ENCODE measurements at regions not wholly inside any gene's neighbourhood (a gene's known extent, or its start where the extent isn't known, plus 50 kb on each side); places are given as distances from the start of the nearest gene placed in this dataset.

DNA sequence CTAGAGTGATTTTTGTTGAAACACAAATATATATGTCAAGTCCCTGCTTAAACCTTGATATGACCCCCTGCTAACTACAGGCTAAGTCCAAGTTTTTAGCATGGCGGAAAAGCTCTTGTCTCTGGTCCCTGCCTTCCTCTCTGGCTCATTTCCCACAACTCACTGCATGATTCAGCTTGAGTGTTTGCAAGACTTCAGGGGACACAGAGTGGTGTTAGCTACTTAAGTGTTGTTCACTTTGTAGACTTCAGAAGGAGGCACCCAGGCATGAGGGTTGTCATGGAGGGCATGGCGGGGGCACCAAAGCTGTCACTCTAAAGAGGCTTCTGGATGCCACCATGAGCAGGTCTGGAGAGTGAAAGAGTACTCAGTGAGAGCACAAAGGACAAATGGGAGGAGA, 362.4 kb upstream of the ACTBL2 start:
- Mint-ChIP-seq H3K27ac (no peak overlapping the region), H3K36me3 (ENCODE audit: low read depth) (no peaks in the 10 kb centered on the region), H3K27me3 (no peaks in the 10 kb centered on the region), H3K4me1 (no peaks in the 10 kb centered on the region), H3K9me3 (no peaks in the 10 kb centered on the region), H3K4me3 (no peak overlapping the region)
- intact Hi-C loops (cut with micrococcal nuclease), result no loop called here
- no peak for DNase-seq

DNA sequence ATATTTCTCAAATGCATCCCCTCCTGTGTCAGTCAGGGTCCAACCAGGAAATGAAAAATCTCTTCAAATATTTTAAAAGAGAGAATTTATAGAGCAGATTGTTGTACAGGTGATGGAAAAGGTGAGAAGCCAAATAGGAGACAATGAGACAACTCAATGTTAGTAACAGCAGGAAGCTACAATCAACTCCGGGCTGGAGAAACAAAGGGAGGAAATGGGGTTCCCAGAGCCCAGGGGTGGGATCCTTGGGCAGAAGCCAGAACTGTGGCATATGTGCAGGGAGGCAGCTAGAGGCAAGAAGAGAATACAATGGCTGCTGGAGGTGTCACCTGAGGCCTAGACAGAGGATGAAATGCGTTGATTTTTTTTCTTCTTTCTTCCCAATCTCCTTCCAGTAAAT, 361.8 kb upstream of the ACTBL2 start:
- no peaks in the 10 kb centered on the region for H3K4me1 Mint-ChIP-seq
- no peak for DNase-seq
- no peaks in the 10 kb centered on the region for H3K9me3 Mint-ChIP-seq
- intact Hi-C loops (cut with micrococcal nuclease), result no loop called here
- no peaks in the 10 kb centered on the region for H3K36me3 Mint-ChIP-seq (ENCODE audit: low read depth)
- no peak overlapping the region for H3K27ac Mint-ChIP-seq
- H3K27me3 Mint-ChIP-seq, result no peaks in the 10 kb centered on the region
- H3K4me3 Mint-ChIP-seq, result no peak overlapping the region

DNA sequence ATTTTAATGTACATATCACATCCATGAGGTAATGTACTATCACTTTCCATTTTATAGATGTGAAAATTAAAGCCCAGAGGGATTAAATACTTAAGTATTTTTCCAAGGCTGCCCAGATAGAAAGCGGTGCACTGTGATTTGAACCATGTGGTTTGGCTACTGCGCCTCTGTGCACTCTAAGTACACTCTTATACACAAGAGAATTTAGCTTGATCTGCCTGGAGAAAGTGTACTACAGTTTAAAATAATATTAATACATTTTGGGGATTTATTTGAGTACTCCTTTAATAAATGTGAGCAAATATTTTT, 360.4 kb upstream of the ACTBL2 start:
- Mint-ChIP-seq H3K4me3 (no peak overlapping the region), H3K27me3 (no peaks in the 10 kb centered on the region), H3K27ac (no peak overlapping the region), H3K36me3 (ENCODE audit: low read depth) (no peaks in the 10 kb centered on the region), H3K9me3 (no peaks in the 10 kb centered on the region), H3K4me1 (no peaks in the 10 kb centered on the region)
- DNase-seq, result no peak
- intact Hi-C loops (cut with micrococcal nuclease), result no loop called here

DNA sequence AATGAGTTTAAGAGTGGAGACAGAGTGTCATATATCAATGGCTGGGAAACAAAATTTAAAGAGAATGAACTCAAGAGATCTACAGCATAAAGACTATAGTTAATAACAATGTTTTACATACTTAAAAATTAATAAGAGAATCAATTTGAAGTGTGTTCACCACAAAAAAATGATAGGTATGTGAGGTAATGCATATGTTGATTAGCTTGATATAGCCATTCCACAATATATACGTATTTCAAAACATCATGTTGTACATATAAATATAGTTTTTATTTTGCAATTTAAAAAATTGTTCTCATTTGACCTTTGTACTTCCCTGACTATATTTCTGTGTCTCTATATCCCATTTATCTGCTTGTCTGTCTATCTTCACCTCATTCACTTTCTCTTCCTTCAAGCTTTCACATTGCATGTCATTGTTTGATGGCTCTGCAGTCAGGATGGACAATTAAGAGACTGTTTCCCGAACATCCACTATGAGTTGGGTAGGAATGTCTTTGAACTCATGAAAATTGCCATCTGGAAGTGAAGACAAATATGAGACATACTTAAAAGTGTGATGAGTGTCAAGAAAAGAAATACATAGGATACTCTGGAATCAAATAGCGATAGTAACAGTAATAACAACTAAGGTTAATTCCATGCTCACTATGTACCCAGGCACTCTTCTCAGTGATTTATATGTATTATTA, 359.9 kb upstream of the ACTBL2 start:
- DNase-seq, result no peak
- intact Hi-C loops (cut with micrococcal nuclease), result no loop called here
- no peaks in the 10 kb centered on the region for H3K4me1 Mint-ChIP-seq
- H3K4me3 Mint-ChIP-seq, result no peak overlapping the region
- no peak overlapping the region for H3K27ac Mint-ChIP-seq
- no peaks in the 10 kb centered on the region for H3K27me3 Mint-ChIP-seq
- no peaks in the 10 kb centered on the region for H3K36me3 Mint-ChIP-seq (ENCODE audit: low read depth)
- H3K9me3 Mint-ChIP-seq, result no peaks in the 10 kb centered on the region

DNA sequence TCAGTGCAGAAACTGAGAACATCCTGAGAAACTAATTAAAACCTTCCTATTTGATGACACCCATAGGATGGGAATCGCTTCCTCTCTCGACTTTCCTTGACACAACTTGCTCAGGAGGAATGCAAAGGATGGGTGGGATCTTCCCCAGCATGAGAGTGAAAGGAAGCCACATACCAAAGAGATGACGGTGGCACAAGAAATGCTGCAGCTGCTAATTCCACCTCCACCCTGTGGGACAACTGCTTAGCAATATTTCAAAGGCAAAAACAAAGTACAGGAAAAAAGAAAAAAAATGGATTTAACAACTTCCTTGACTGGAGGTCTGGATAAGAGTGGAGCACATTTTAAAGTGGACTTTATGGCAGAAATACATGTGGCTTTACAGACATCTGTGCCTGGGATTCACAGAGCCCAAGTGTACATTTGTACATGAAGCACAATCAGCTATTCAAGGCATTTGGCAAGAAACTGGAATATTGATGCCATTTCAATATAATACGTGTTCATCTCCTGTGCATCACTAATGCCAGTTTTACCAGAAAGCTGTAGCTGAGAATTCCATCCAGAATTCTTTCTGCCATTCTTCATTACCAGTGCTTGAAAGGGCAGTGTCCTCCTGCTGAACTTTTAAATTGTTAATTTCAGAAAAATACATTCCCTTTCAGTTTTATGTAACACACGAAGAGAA, 359.2 kb upstream of the ACTBL2 start:
- DNase-seq, result no peak
- Mint-ChIP-seq H3K4me1 (no peaks in the 10 kb centered on the region), H3K4me3 (no peak overlapping the region), H3K36me3 (ENCODE audit: low read depth) (no peaks in the 10 kb centered on the region), H3K9me3 (no peaks in the 10 kb centered on the region), H3K27ac (no peak overlapping the region), H3K27me3 (no peaks in the 10 kb centered on the region)
- intact Hi-C loops (cut with micrococcal nuclease), result no loop called here

DNA sequence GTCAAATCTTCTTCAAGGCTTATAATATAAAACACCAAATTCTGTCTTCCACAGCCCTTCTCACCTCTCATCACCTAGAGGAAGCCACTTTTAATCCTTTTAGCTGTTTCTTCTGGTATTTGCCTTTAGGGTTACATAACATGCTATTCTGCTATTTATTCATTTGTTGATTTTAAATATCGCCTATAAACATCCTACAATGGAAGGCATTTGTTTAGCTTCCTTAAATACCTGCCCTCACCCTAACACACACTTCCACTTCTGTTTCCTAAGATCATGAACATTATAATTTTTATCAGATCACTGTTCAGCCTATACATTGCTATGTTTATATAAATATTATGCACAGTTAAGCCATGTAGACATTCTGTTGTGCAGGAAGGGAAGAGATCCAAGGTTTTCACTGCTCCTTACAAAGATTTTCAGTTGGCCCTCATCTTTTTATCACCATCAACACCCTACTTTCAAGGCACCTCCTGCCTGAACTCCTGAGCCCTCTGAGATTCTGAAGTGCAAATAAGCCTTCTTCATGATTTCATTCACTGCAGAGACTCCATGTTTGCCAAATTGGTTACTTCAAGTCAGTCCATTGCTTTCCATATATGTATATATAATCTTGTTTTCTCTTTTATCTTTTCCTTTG, 356.9 kb upstream of the ACTBL2 start:
- Mint-ChIP-seq H3K27me3 (no peaks in the 10 kb centered on the region), H3K27ac (no peak overlapping the region), H3K4me1 (no peaks in the 10 kb centered on the region), H3K9me3 (no peaks in the 10 kb centered on the region), H3K4me3 (no peak overlapping the region), H3K36me3 (ENCODE audit: low read depth) (no peaks in the 10 kb centered on the region)
- no peak for DNase-seq
- intact Hi-C loops (cut with micrococcal nuclease), result no loop called here

DNA sequence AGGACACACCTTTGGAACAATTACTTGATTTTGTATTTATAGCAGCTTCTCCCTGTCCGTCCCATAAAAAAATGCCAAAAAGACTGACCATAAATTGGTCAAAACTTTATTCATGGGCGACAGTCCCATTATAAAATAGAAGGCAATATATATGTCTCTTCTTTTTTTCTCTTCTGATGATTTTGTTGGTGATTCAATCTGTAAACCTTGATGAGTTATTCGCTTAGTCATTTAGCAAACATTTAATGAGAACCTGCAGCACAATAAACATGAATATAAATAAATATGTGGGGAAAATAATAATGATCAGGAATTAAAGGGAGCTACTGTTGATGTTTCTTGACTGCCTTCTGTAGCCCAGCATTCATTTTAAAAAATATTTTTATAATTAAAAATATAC, 356.4 kb upstream of the ACTBL2 start:
- H3K27ac Mint-ChIP-seq, result no peak overlapping the region
- no peak for DNase-seq
- no peaks in the 10 kb centered on the region for H3K9me3 Mint-ChIP-seq
- no peak overlapping the region for H3K4me3 Mint-ChIP-seq
- no peaks in the 10 kb centered on the region for H3K27me3 Mint-ChIP-seq
- no peaks in the 10 kb centered on the region for H3K4me1 Mint-ChIP-seq
- intact Hi-C loops (cut with micrococcal nuclease), result no loop called here
- H3K36me3 Mint-ChIP-seq (ENCODE audit: low read depth), result no peaks in the 10 kb centered on the region

DNA sequence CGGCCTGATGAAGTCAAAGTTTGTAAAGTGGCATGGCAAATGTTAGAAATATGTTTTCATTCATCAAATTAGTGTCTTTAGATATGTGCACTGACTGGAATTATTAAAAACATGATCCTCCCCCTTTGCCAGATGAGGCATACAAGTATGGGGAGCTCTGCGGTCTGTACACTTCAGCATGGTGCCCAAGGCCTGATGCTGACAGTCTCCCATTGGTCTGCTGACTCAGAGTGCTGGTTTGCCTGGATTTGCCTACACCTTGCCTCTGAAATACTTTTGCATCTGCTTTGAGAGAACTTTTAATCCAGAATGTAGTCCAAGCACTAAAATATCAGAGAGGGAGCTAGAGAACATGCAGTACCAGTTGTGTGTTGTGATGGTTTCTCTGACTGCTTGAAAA, 354.3 kb upstream of the ACTBL2 start:
- no peaks in the 10 kb centered on the region for H3K27me3 Mint-ChIP-seq
- no peaks in the 10 kb centered on the region for H3K36me3 Mint-ChIP-seq (ENCODE audit: low read depth)
- H3K4me3 Mint-ChIP-seq, result no peak overlapping the region
- no peak overlapping the region for H3K27ac Mint-ChIP-seq
- intact Hi-C loops (cut with micrococcal nuclease), result no loop called here
- H3K9me3 Mint-ChIP-seq, result no peaks in the 10 kb centered on the region
- DNase-seq, result no peak
- no peaks in the 10 kb centered on the region for H3K4me1 Mint-ChIP-seq

DNA sequence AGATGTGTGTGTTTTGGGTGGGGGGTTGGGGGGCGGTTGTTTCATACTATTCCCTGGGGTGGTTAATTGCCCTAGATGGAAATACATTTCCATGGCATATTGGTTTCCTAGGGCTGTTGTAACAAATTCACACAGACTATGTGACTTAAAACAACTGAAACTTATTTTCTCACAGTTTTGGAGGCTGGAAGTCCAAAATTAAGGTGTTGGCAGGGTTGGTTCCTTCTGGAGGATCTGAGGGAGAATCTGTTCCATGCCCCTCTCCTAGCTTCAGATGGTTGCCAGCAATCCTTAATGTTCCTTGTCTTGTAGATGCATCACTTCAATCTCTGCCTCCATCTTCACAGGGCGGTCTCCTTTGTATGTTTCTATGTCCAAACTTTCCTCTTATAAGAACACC, 353.7 kb upstream of the ACTBL2 start:
- no peak for DNase-seq
- Mint-ChIP-seq H3K4me3 (no peak overlapping the region), H3K27ac (no peak overlapping the region), H3K36me3 (ENCODE audit: low read depth) (no peaks in the 10 kb centered on the region), H3K27me3 (no peaks in the 10 kb centered on the region), H3K9me3 (no peaks in the 10 kb centered on the region), H3K4me1 (no peaks in the 10 kb centered on the region)
- intact Hi-C loops (cut with micrococcal nuclease), result no loop called here

DNA sequence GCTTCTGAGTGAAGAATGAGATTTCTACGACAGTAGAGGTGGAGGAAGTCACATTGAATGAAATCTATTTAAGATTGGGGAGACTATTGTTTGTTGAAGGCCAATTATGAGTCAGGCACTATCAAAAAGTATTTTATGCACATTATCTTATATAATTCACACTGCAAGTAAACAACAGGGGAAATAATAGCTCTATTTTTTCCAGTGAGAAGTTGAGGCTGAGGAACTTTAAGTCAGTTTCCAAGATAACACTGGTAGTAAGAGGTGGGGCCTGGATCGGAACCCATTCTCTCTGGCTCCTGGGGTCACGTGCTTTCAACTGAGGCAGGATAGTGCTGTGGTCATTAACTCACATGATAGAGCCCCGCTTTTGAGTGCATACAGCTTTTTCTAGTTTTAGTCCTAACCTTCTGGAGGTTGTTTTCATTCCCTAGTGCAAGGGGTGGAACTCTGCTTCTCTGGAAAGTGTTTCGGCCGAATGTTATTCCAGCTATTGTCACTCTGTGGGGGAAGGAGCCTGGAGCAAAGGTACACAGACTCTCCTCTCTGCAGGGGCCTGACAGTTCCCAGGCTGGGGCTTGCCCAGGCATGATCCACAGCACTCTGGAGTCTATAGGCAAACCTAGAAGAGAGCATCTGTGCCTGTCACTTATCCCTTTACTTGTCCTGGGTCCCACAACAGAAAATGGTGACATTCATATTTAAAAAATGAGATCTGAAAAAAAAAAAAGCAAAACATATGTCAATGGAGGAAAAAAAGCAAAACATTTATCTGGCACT, 352.4 kb upstream of the ACTBL2 start:
- intact Hi-C loops (cut with micrococcal nuclease), result no loop called here
- no peaks in the 10 kb centered on the region for H3K27me3 Mint-ChIP-seq
- H3K36me3 Mint-ChIP-seq (ENCODE audit: low read depth), result no peaks in the 10 kb centered on the region
- no peaks in the 10 kb centered on the region for H3K9me3 Mint-ChIP-seq
- no peak overlapping the region for H3K27ac Mint-ChIP-seq
- DNase-seq, result no peak
- H3K4me3 Mint-ChIP-seq, result no peak overlapping the region
- no peaks in the 10 kb centered on the region for H3K4me1 Mint-ChIP-seq

DNA sequence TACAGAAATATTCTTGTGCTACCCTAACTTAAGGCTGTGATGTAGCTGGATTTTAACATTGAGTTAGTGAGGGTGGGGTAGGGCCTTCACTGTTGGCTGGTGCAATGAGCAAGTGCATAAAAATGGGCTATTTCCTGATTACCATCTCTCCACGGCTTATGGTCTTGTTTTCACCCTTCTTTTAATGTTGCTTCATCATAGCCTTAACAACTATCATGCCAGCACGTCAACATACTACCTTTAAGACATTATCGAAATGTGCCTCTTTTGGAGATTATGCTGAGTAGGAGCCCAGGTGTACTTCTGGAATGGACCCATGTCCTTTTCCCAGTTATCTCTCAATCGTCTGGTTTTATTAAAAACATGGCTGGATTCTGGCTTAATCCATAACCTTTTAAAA, 350.9 kb upstream of the ACTBL2 start:
- DNase-seq, result no peak
- Mint-ChIP-seq H3K27ac (no peak overlapping the region), H3K36me3 (ENCODE audit: low read depth) (no peaks in the 10 kb centered on the region), H3K27me3 (no peaks in the 10 kb centered on the region), H3K4me3 (no peak overlapping the region), H3K9me3 (no peaks in the 10 kb centered on the region), H3K4me1 (no peaks in the 10 kb centered on the region)
- intact Hi-C loops (cut with micrococcal nuclease), result no loop called here

DNA sequence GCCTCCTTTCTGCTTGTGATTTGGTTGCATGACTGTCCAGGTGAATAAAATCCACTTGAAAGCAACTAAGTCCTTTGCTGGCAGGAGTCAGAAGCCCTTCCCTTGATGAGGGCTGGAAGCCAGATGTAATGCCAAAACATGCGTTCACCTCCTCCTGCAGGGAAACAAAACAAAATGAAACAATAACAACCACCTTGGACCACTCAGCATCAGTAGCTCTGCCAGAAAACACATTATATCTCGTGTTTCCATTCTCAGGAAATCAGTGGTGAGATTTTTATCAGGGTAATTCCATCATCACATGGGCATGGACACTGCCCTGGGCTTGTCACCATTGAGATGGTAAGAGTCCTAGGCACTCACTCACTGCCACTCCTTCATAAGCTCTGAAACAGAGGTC, 350.3 kb upstream of the ACTBL2 start:
- no peak overlapping the region for H3K27ac Mint-ChIP-seq
- H3K9me3 Mint-ChIP-seq, result no peaks in the 10 kb centered on the region

DNA sequence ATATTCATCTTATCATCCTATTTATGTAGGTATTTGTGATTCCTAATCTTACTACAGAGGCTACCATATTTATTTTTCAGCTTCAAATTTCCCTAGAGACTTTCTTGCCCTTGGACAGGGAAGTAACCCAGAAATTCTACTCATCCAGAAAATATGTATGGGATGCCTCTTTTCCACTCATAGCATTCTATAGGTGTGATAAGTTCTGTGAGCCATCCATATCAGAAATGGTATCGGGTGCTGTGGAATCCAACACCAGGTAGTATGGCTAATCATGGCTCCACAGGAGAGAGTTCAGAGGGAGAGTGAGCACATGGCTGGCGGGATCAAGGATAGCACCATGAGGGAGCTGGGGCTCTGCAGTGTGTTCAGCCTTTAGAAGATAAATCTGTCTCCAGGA, 349.3 kb upstream of the ACTBL2 start:
- H3K27me3 Mint-ChIP-seq, result no peaks in the 10 kb centered on the region
- no peak for DNase-seq
- no peaks in the 10 kb centered on the region for H3K9me3 Mint-ChIP-seq
- no peak overlapping the region for H3K27ac Mint-ChIP-seq
- intact Hi-C loops (cut with micrococcal nuclease), result no loop called here
- no peaks in the 10 kb centered on the region for H3K4me1 Mint-ChIP-seq
- no peak overlapping the region for H3K4me3 Mint-ChIP-seq
- H3K36me3 Mint-ChIP-seq (ENCODE audit: low read depth), result no peaks in the 10 kb centered on the region

More for the DNA sequence above, 350.3 kb upstream of the ACTBL2 start:
- Mint-ChIP-seq H3K4me1 (no peaks in the 10 kb centered on the region), H3K27me3 (no peaks in the 10 kb centered on the region), H3K36me3 (ENCODE audit: low read depth) (no peaks in the 10 kb centered on the region), H3K4me3 (no peak overlapping the region)
- no peak for DNase-seq
- intact Hi-C loops (cut with micrococcal nuclease), result no loop called here

DNA sequence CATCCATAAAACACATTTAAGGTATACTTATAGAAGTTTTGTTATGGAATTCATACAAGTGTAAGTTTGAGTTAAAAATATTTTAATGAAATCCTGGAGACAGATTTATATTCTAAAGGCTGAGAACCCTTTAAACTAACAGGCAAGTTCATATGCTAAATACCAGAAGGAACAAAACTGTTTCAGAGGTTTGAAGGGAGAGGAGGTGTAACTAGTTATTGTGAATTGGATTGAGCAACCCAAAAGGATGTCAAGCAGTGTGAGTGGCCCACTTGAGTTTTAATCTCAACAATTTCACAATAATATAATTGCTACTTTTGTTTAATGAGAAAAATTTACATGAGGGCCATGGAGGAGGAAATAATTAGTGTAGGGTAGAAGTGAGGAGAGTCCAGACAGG, 348.5 kb upstream of the ACTBL2 start:
- Mint-ChIP-seq H3K27ac (no peak overlapping the region), H3K4me3 (no peak overlapping the region), H3K4me1 (no peaks in the 10 kb centered on the region), H3K9me3 (no peaks in the 10 kb centered on the region), H3K36me3 (ENCODE audit: low read depth) (no peaks in the 10 kb centered on the region), H3K27me3 (no peaks in the 10 kb centered on the region)
- no peak for DNase-seq
- intact Hi-C loops (cut with micrococcal nuclease), result no loop called here

Data from activated CD4-positive, alpha-beta T cell treated with anti-CD3 and anti-CD28 coated beads, Interleukin-2, amount 10 ng/mL, durations not matched to agents 24 days and 14 days (primary cell).